HepG2 (cell line): ENCODE measurements at regions not wholly inside any gene's neighbourhood (a gene's known extent, or its start where the extent isn't known, plus 50 kb on each side); places are given as distances from the start of the nearest gene placed in this dataset.

Experiments
- ATAC-seq: fragments of 200-7000 bp; cut with Tn5 transposase; 3 replicates; pipeline ENCODE4 v1.9.1; 2020; ENCODE audit warnings: mild to moderate bottlenecking, moderate library complexity
- BruUV-seq: library from RNA; stranded (reverse); fragments of 400-500 nt; replicated peaks from 2 replicates; lab custom pipeline; 2021; lab: Mats Ljungman, UMichigan
- CTCF ChIA-PET: fragments of 300-600 bp; formaldehyde crosslinking; extraction: SDS; loops from one replicate; lab custom pipeline; 2021; ENCODE audit warnings: low total read pairs, inconsistent platforms, low intra/inter-chr PET ratio; lab: Yijun Ruan, JAX
- POLR2A ChIA-PET: fragments of 350-600 bp; sonication (Branson Sonifier 250); formaldehyde crosslinking; loops from one replicate; lab custom pipeline; 2020; ENCODE audit warnings: antibody characterized with exemption, inconsistent platforms; lab: Yijun Ruan, JAX
- DNase-seq: peaks from one replicate; pipeline ENCODE4 v3.0.0-alpha.2; 2015; ENCODE audit warnings: low spot score
- FAIRE-seq: peaks from 3 replicates; lab custom pipeline; 2011; peaks lifted over from hg19 to GRCh38; lab: Jason Lieb, UNC
- H2AFZ ChIP-seq: one replicate; pipeline ENCODE4 v1.6.1; 2011; ENCODE audit warnings: low read length, inconsistent platforms
- H3K27ac ChIP-seq: fragments of 300-600 bp; 3 replicates; pipeline ENCODE4 v1.8.0; 2011; ENCODE audit warnings: mixed run types, mild to moderate bottlenecking, mixed read lengths, low read length, inconsistent platforms; ENCODE audit not compliant: insufficient read depth; ENCODE audit errors: extremely low read length
- H3K27me3 ChIP-seq, 2 experiments: fragments of 200-600 bp in 1 of 2; 2 replicates in 1 of 2; 3 replicates in 1 of 2; pipeline versions ENCODE4 v1.6.0 to v1.8.0; 2011; ENCODE audit warnings: low read length in 2 of 2, mild to moderate bottlenecking in 2 of 2, moderate library complexity in 2 of 2, inconsistent platforms in 1 of 2; ENCODE audit not compliant: insufficient read depth in 2 of 2, control insufficient read depth in 1 of 2
- H3K36me3 ChIP-seq, 2 experiments: fragments of 200-600 bp in 1 of 2; replicated peaks in 1 of 2; 2 replicates in 1 of 2; 3 replicates in 1 of 2; pipeline versions ENCODE4 v1.5.1 to v1.8.0; 2011; ENCODE audit warnings: low read length in 2 of 2, inconsistent platforms in 1 of 2; ENCODE audit not compliant: insufficient read depth in 2 of 2, control insufficient read depth in 1 of 2
- H3K4me1 ChIP-seq: 2 replicates; pipeline ENCODE4 v1.5.1; 2012; ENCODE audit warnings: low read length, inconsistent platforms; ENCODE audit not compliant: insufficient read depth
- H3K4me2 ChIP-seq: 2 replicates; pipeline ENCODE4 v1.6.0; 2011; ENCODE audit warnings: low read depth, low read length, inconsistent platforms
- H3K4me3 ChIP-seq, 3 experiments: fragments of 200-600 bp in 1 of 3; sonication (generic), shearing (Covaris generic) in 1 of 3; replicated peaks in 1 of 3; 2 replicates each; pipeline ENCODE4 v1.5.1; 2011 to 2016; ENCODE audit warnings: low read length in 3 of 3, inconsistent platforms in 2 of 3, low read depth in 2 of 3, mild to moderate bottlenecking in 2 of 3, control low read depth in 1 of 3, mixed read lengths in 1 of 3; ENCODE audit not compliant: insufficient read depth in 1 of 3
- H3K79me2 ChIP-seq: one replicate; pipeline ENCODE4 v1.6.1; 2011; ENCODE audit warnings: low read length, inconsistent platforms; ENCODE audit not compliant: insufficient read depth
- H3K9ac ChIP-seq: 2 replicates; pipeline ENCODE4 v1.6.0; 2011; ENCODE audit warnings: mild to moderate bottlenecking, low read depth, low read length, inconsistent platforms; ENCODE audit not compliant: insufficient read depth
- H3K9me3 ChIP-seq: 2 replicates; pipeline ENCODE4 v1.5.1; 2012; ENCODE audit warnings: mild to moderate bottlenecking, low read length
- H4K20me1 ChIP-seq: 2 replicates; pipeline ENCODE4 v1.6.0; 2011; ENCODE audit warnings: inconsistent platforms, mild to moderate bottlenecking, low read length, moderate library complexity; ENCODE audit not compliant: insufficient read depth
- CC2D1A ChIP-seq: sonication (generic); formaldehyde crosslinking; IDR thresholded peaks from 2 replicates; pipeline ENCODE4 v1.8.1; 2023; ENCODE audit warnings: mild to moderate bottlenecking, missing genetic modification reagents
- CSRNP1 ChIP-seq: sonication (generic); formaldehyde crosslinking; IDR thresholded peaks from 2 replicates; pipeline ENCODE4 v1.8.1; 2023; ENCODE audit warnings: mild to moderate bottlenecking, missing genetic modification reagents
- KAT7 ChIP-seq: IDR thresholded peaks from 2 replicates; pipeline ENCODE4 v1.6.1; 2018; ENCODE audit warnings: borderline replicate concordance, missing compliant biosample characterization
- MAFF ChIP-seq: IDR thresholded peaks from 2 replicates; pipeline ENCODE4 v1.6.1; 2011; ENCODE audit warnings: low read depth, low read length, improper control_type of control experiment
- MAFK ChIP-seq, 2 experiments: IDR thresholded peaks in 1 of 2; conservative IDR thresholded peaks in 1 of 2; 2 replicates each; pipeline ENCODE4 v1.6.1; 2011; ENCODE audit warnings: improper control_type of control experiment in 2 of 2, low read length in 2 of 2
- NCOA1 ChIP-seq: sonication (generic); formaldehyde crosslinking; IDR thresholded peaks from 2 replicates; pipeline ENCODE4 v1.9.0; 2021; ENCODE audit warnings: missing genetic modification reagents
- NR2C2 ChIP-seq: sonication (generic); formaldehyde crosslinking; IDR thresholded peaks from 2 replicates; pipeline ENCODE4 v1.4.0; 2020; ENCODE audit warnings: missing genetic modification reagents, mild to moderate bottlenecking, moderate library complexity, borderline replicate concordance
- SIN3A ChIP-seq: IDR thresholded peaks from 2 replicates; pipeline ENCODE4 v1.6.1; 2011; ENCODE audit warnings: low read depth, mild to moderate bottlenecking, control low read depth, low read length, borderline replicate concordance
- SMAD9 ChIP-seq: sonication (generic); formaldehyde crosslinking; IDR thresholded peaks from 2 replicates; pipeline ENCODE4 v1.5.1; 2020; ENCODE audit warnings: mild to moderate bottlenecking, missing genetic modification reagents
- TGIF2 ChIP-seq: IDR thresholded peaks from 2 replicates; pipeline ENCODE4 v1.6.1; 2016; ENCODE audit warnings: control low read depth, missing compliant biosample characterization
- ZNF672 ChIP-seq: sonication (generic); formaldehyde crosslinking; IDR thresholded peaks from 2 replicates; pipeline ENCODE4 v1.8.1; 2022; ENCODE audit warnings: missing genetic modification reagents
- WGBS: methylation state at CpG from one replicate; pipeline ENCODE4 v1.1.6; 2017; ENCODE audit warnings: low lambda C conversion rate; 5-methylcytosine and 5-hydroxymethylcytosine counted together
- in situ Hi-C: cut with HindIII; loops from 2 replicates; pipeline ENCODE4 v1.10.0; 2017; ENCODE audit warnings: low pct_unique_long_range_greater_than_20kb; ENCODE audit not compliant: extremely low pct_ligation_motif_present
- intact Hi-C: fragments of 100-400 bp; cut with micrococcal nuclease; formaldehyde crosslinking; loops from one replicate; pipeline ENCODE4 v1.10.0; 2022; ENCODE audit not compliant: unreplicated experiment

GRCh38 chr13:112639521-112639920 is 50.3 kb upstream of the ATP11A start:
- Histone ChIP-seq H3K36me3 (no peaks in the 10 kb centered on the region), H3K79me2 (no peaks in the 10 kb centered on the region), H3K9me3 (no peaks in the 10 kb centered on the region), H3K9ac (no peak overlapping the region)
- intact Hi-C loops = no loop called here
- CTCF ChIA-PET = no interaction called here
- no peak for ATAC-seq
- no peak for FAIRE-seq
- TF ChIP-seq NR2C2 = no peak
- no peak for TF ChIP-seq KAT7
- TF ChIP-seq ZNF672 = no peak
- TF ChIP-seq CC2D1A (CRISPR knock-in tag) = no peak
- no peak for TF ChIP-seq NCOA1 (CRISPR knock-in tag)
- no peak for TF ChIP-seq SIN3A
- TF ChIP-seq SMAD9 (CRISPR knock-in tag) = no peak
- TF ChIP-seq TGIF2 (CRISPR knock-in tag) = no peak
- TF ChIP-seq, all 625 proteins: peak for 0
- Histone ChIP-seq H3K27ac (no peak overlapping the region), H4K20me1 (no peaks in the 10 kb centered on the region), H3K4me3 (no peak overlapping the region), H3K27me3 (peaks cover 1 to 48% of the 10 kb centered on the region in 2 experiments; a peak in 4 of 5 replicates), H3K4me2 (no peak overlapping the region), H2AFZ (no peak overlapping the region), H3K4me1 (peaks cover 7% of the 10 kb centered on the region)
- in situ Hi-C loops = loop anchor here (5.0 kb wide), 1 partner anchor 233 kb away; no protein-coding TSS in a partner anchor
- 20% methylated on average over 5 of the region's 5 CpGs for WGBS
- BruUV-seq = no TSS peak
- DNase-seq = no peak
- POLR2A ChIA-PET = no interaction called here

- FAIRE-seq (no peak), DNase-seq (no peak), ATAC-seq (no peak)
- no peak overlapping the region for H3K4me3 ChIP-seq
- no peak overlapping the region for H3K27ac ChIP-seq
- no peaks in the 10 kb centered on the region for H4K20me1 ChIP-seq
- H3K79me2 ChIP-seq = no peaks in the 10 kb centered on the region
- BruUV-seq = no TSS peak
- no peak overlapping the region for H3K4me2 ChIP-seq
- H3K9ac ChIP-seq = no peak overlapping the region
- CTCF ChIA-PET = no interaction called here
- POLR2A ChIA-PET = no interaction called here
- TF ChIP-seq MAFK (conservative IDR thresholded peaks at IDR 0.05 in 1 of 2, IDR thresholded peaks at IDR 0.05 in 1 of 2; ENCODE audit: low read length in 2 of 2) = peak; percentile 96 to 98
- TF ChIP-seq CSRNP1 = no peak
- TF ChIP-seq MAFF = peak; percentile 97
- peaks cover 4 to 54% of the 10 kb centered on the region in 2 experiments for H3K27me3 ChIP-seq
- in situ Hi-C loops (loop anchor here (5.0 kb wide), 1 partner anchor 233 kb away; no protein-coding TSS in a partner anchor), intact Hi-C loops (no loop called here)
- peaks cover 9% of the 10 kb centered on the region for H3K4me1 ChIP-seq
- no peak overlapping the region for H2AFZ ChIP-seq
- WGBS = 53% methylated on average over 10 of the region's 10 CpGs
- no peaks in the 10 kb centered on the region for H3K36me3 ChIP-seq
- no peaks in the 10 kb centered on the region for H3K9me3 ChIP-seq
Measured at GRCh38 chr13:112638919-112639318, 50.9 kb upstream of the ATP11A start.
